Neural progenitor cell (in vitro differentiated cells): ENCODE measurements at regions not wholly inside any gene's neighbourhood (a gene's known extent, or its start where the extent isn't known, plus 50 kb on each side); places are given as distances from the start of the nearest gene placed in this dataset.

Experiments
- CTCF ChIP-seq: fragments of 200-600 bp; sonication (generic); IDR thresholded peaks from 2 replicates; pipeline ENCODE4 v1.5.1; 2017; ENCODE audit warnings: antibody characterized with exemption, mild to moderate bottlenecking
- EZH2 ChIP-seq: fragments of 200-600 bp; sonication (generic); IDR thresholded peaks from 2 replicates; pipeline ENCODE4 v1.6.1; 2017; ENCODE audit warnings: antibody characterized with exemption, mild to moderate bottlenecking, moderate library complexity

DNA sequence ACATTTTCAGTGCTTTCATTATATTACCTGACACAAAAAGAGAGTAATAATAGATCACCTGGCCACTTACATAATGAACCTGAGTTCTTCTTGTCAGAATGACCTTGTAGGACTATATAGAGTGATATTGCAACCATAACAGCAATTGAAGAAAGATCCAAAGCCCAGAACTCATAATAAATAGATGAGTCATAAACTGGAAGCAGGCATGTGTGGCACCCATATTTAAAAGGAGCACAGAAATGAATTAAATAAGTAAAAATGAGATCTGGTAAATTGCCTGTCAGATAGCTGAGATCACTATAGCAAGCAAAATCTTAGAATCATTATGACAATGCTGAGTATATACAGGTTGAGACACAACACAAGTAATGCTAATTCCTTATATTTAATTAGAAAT is 331.8 kb downstream of the AASDHPPT start:
- TF ChIP-seq EZH2 (no peak), CTCF (no peak)
